Ureter (tissue), 1 donor: ENCODE measurements at regions not wholly inside any gene's neighbourhood (a gene's known extent, or its start where the extent isn't known, plus 50 kb on each side); places are given as distances from the start of the nearest gene placed in this dataset.
"Not testable (repeated sequence)": the region's sequence is repeated elsewhere in the genome, so short reads cannot be mapped to it uniquely, and the experiment has no call there.

Experiments
- DNase-seq: peaks from one replicate; pipeline ENCODE4 v3.0.0-alpha.2; 2020; ENCODE audit warnings: low spot score
- donor health status: DM: yes; HTN: yes; CAD: no.

DNA sequence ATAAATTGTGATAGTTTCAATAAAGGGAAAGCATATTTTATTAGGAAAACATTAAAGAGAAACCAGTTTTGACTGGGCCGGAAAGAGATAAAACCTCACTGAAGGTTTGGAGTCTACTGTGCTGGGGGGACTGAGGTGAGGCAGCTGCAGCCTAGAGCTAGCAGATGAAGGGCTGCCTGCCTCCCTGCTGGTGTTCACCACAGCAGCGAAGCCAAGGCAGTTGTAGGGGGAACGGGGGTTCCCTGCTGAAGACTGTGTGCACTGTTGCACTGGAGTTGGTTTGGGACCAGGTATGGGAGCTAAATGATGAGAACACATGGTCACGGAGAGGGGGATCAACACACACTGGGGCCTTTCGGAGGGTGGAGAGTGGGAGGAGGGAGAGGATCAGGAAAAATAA is 546.5 kb upstream of the SMIM31 start:
- no peak for DNase-seq

- no peak for DNase-seq
These were observed 543.6 kb upstream of the SMIM31 start for GRCh38 chr4:164210377-164210776.

- no peak for DNase-seq
These were observed 541.8 kb upstream of the SMIM31 start for GRCh38 chr4:164212134-164212533.

- DNase-seq, result no peak
These were observed 541.2 kb upstream of the SMIM31 start for GRCh38 chr4:164212714-164213113.

DNA sequence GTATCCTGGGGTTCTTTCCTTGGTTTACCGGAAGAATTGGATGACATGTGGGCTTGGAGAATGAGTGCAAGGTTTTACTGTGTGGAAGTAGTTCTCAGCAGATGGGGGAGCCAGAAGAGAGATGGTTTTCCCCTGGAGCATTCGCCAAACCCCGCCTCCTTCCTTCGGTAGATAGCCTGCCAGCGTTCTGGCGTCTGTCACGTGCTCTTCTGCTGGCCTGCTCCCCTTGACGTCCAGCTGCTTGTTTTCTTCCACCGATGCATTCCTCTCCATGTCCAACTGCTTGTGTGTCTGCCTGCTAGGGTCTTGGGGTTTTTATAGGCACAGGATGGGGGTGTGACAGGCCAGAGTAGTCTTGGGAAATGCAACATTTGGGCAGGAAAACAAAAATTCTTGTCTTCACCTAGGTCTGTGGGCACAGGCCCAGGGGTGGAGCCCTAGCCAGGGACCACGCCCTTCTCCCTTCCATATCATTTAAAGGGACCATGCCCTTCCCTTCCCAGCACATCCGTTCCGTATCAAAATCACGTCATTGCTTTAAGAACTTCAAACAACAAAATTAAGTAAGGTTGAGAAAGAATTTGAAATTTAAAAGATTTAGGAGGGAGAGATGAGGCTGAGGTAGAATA is 538.7 kb upstream of the SMIM31 start:
- no peak for DNase-seq

- DNase-seq, result no peak
These were observed 532.3 kb upstream of the SMIM31 start for GRCh38 chr4:164221631-164222030.

DNA sequence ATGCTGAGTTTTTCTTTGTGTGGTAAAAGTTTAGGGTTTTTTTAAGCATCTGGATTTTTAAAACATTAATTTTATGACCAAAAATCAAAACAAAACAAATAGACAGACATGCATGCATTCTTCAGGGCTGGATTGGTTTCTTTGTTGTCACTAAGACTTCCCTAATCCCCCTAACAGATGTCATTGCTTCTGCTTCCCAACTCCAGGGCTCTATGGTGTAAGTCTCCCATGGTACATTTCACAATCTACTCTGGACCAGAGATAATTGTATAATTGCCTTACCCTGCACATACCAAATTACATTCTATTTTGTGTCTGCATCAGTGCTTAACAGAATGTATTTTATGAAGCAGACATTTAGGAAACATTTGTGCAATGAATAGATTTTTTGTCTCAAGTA is 529.1 kb upstream of the SMIM31 start:
- no peak for DNase-seq

DNA sequence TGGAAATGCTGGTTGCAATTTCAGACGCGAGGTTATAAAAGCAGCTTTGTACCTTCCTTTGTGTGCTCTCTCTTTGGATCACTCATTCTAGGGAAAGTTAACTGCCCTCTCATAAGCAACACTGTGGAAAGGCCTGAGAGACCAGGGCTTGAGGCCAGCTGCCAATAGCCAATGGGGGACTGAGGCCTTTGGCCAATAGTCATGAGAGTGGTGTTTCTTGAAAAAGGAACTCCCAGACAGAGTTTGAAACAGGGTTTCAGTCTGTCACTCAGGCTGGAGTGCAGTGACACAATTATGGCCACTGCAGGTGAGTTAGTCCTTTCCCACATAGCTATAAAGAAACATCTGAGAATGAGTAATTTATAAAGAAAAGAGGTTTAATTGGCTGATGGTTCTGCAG is 524.7 kb upstream of the SMIM31 start:
- DNase-seq, result no peak

GRCh38 chr4:164239433-164239832 is 514.5 kb upstream of the SMIM31 start:
- DNase-seq, result no peak

DNA sequence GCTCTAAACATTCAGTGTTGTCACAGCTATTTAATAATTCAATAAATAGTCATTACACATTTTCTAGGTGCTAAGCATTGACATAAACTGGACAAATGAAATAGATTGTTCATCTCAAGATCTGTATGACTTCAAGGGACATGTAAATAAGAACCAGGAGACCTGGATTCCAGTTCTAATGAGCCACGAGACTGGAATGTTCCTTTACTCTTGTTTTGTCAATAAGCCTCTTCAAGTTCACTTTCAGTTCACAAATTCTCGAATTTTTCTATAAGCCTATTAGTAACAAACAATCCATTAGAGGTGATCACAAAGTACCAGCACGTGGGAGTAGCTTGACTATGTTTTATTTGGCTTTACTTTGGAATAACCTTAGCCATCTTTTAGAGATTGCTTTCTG is 514.0 kb upstream of the SMIM31 start:
- no peak for DNase-seq

DNA sequence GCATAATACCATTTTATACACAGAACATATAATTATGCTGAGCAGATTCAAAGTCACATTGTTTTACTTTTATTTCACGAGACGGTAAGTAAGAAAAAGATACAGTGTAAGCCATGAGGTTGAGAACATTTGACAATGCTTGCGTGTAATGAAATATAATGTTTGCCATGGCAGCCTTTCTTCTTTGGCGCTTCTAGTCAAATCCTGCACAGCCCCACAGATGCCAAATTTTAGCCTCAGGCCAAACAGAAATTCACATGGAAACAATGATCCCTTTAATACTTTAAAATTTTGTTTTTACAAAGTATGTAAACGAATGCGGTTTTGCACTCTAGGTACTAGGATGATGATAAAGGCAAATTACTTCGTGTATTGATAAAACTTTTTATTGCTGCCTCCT is 502.7 kb upstream of the SMIM31 start:
- no peak for DNase-seq

GRCh38 chr4:164252286-164252685 is 501.6 kb upstream of the SMIM31 start:
- DNase-seq, result no peak

GRCh38 chr4:164261831-164262230 is 492.1 kb upstream of the SMIM31 start:
- DNase-seq, result no peak

DNA sequence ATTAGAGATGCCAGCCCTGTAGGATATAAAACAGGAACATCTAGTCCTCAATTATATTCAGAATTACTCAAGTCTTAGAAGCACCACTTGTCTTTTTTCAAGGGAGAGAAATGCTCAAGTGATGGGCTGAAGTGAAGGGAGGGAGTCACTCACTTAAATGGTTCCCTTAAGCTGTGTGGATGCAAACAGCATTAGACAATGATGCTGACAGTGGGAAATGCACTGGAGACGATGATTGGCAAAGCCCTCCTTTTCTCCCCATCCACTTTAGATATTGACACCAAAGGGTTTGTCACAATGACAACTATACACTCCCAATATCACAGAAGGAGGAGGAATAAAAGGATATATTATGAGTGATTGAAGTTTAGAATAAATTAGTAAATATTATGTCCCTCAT is 491.4 kb upstream of the SMIM31 start:
- DNase-seq, result not testable (repeated sequence)

DNA sequence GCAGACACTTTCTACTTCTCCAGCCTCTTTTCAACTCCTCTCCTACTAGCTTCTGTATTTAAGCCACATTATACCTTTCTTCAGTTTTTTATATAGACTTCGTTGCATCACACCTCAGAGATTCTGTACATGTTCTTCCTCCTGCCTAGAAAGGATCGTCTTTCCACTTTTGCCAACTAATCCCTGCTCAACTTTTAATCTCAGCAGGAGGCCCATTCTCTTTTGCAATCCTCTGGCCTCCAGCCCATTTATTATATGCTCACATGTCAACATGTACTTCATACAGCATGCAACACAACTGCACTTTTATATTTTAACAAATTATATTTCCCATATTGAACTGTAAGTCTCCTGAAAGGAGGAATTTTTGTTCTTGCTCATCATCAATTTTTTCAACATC is 476.5 kb upstream of the SMIM31 start:
- DNase-seq, result not testable (repeated sequence)

DNA sequence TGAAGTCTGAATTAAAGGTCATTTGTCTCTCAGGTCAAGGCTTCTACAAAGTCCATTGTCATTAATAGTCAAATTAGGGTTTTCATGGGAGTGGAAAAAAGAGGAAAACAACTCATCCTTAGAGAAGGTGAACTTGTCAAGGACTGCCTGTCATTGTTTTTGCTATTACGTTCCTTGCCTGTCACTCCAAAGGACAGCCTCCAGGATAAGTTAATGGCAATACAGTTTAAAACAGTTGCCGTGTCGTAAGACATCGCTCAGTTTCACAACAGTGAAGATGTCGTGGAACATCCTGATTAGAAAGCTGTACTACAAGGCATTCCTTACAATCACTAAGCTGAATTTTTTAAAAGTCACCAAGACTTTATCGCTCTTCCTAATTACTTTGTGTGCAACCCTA is 466.8 kb upstream of the SMIM31 start:
- DNase-seq, result no peak

DNA sequence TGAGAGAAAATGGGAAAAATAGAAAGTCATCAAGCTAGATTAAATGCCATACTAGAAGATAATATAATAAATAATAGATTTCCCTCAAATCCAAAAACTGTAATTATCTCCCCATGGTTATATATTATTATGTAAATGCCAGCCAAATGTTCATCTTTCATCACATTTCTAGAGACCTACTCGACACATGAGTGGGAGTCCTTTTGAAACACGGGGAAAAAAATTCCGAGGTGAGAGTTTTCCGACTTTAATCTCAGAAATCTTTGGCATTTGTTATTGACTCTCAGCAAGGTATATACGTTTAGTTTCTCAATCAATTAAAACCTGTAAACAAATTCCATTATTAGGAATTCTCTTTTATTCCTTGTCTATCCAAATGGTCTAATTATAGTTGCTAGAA is 465.4 kb upstream of the SMIM31 start:
- no peak for DNase-seq

DNA sequence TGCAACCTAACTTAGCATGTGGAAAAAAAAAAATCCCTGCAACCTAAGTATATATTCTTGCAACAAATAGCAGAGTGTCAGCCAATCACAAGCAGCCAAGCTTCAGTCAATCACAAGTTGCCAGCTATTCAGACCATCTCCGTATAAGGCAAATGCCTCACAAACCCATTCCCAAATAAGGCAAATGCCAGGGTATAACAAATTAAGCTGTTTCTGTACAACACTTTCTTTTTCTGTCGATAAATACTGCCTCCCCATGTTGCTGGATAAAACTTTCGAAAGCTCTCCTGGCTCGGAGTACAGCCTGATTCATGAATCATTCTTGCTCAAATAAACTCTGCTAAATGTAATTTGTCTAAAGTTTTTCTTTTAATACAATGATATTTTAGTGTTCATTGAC is 460.7 kb upstream of the SMIM31 start:
- DNase-seq, result no peak

DNA sequence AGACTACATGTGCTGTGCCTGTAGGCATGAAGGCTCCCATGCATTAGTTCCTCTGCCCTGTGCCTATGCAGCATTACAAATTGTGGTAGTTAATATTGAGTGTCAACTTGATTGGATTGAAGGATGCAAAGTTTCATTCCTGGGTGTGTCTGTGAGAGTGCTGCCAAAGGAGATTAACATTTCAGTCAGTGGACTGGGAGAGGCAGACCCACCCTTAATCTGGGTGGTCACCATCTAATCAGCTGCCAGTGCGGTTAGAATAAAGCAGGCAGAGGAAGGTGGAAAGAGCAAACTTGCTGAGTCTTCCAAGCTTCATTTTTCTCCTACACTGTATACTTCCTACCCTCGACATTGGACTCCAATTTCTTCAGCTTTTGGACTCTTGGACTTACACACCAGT is 460.2 kb upstream of the SMIM31 start:
- no peak for DNase-seq

GRCh38 chr4:164301430-164301829 is 452.5 kb upstream of the SMIM31 start:
- DNase-seq, result no peak

- no peak for DNase-seq
These were observed 449.8 kb upstream of the SMIM31 start for GRCh38 chr4:164304101-164304639.

DNA sequence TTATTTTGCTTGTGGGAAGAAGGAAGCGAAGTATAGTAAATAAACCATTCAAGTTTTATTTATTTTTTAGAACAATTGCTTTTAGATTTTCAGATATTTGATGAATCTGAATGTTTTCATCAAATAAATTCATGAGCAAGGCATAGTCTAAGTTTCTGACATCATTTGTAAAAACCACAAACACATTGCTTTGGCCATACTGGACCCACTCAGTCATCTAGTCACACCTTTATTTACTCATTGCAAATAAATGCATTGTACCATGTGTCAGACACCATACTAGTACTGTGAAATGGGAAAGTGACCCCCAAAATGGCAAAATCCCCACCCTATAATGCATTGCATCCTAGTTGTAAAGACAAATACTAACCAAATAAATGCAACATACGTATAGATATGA is 449.1 kb upstream of the SMIM31 start:
- DNase-seq, result no peak

DNA sequence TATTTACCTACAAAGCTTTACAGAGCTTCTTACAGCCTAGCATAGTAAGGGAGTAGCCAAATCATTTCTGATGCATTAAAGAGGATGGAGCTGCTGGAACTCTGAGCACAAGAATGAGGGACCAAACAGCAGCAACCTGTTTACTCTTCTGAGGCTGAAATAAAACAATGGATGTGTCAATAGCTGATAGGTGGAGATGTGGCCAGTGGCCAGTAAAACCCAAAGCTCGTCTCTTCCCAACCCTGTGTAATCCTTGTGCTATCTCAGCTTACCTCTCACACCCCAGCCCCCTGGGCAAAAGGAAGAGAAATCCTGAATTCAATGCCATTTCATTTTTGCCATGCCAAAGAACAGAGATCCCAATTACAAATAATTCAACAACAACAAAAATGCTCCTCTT is 446.7 kb upstream of the SMIM31 start:
- no peak for DNase-seq

DNA sequence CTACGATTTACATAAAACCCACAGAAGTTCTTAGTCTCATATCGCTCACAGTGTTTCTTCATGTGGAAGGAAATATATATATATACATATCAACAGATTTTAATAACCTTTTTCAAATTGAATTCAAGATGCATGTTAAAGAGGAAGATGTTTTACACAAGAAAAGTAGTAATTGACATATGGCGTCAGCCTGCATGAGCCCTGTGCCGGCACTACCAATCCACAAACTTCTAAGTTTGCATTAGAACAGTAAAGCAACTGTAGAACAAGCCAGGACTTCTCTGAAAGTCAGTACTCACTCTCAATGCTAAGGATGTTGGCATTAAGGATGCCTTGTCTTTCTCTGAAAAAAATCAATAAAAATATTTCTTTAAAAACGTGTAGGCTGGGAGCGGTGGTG is 441.3 kb upstream of the SMIM31 start:
- DNase-seq, result no peak
